ENCODE measurements at regions not wholly inside any gene's neighbourhood (a gene's known extent, or its start where the extent isn't known, plus 50 kb on each side); places are given as distances from the start of the nearest gene placed in this dataset.
A peak's percentile ranks its signal among the peaks of the same experiment; 100 is the strongest.

- no peak for TF ChIP-seq CTCF (IDR thresholded peaks at IDR 0.05)
These were observed 127.8 kb downstream of the SOD2 start for GRCh38 chr6:159565181-159565710.

GRCh38 chr6:159564456-159564855, 128.6 kb downstream of the SOD2 start:
- no peak for TF ChIP-seq CTCF (IDR thresholded peaks at IDR 0.05)

- TF ChIP-seq CTCF (IDR thresholded peaks at IDR 0.05): no peak
These were observed 136.0 kb downstream of the SOD2 start for GRCh38 chr6:159557031-159557430.

GRCh38 chr6:159555082-159555875, 137.8 kb downstream of the SOD2 start:
- no peak for TF ChIP-seq CTCF (IDR thresholded peaks at IDR 0.05)

- TF ChIP-seq CTCF (IDR thresholded peaks at IDR 0.05): no peak
These were observed 151.7 kb downstream of the SOD2 start for GRCh38 chr6:159541296-159541695.

- TF ChIP-seq CTCF (IDR thresholded peaks at IDR 0.05): no peak
These were observed 152.2 kb downstream of the SOD2 start for GRCh38 chr6:159540883-159541282.

- TF ChIP-seq CTCF (IDR thresholded peaks at IDR 0.05): peak; percentile 38
These were observed 152.9 kb downstream of the SOD2 start for GRCh38 chr6:159540152-159540551.
